Activated CD4-positive, alpha-beta T cell treated with anti-CD3 and anti-CD28 coated beads, Interleukin-2, amount 10 ng/mL, durations not matched to agents 24 days and 14 days (primary cell): ENCODE measurements at regions not wholly inside any gene's neighbourhood (a gene's known extent, or its start where the extent isn't known, plus 50 kb on each side); places are given as distances from the start of the nearest gene placed in this dataset.
"Not testable (repeated sequence)": the region's sequence is repeated elsewhere in the genome, so short reads cannot be mapped to it uniquely, and the experiment has no call there.

Experiments
- DNase-seq: peaks from one replicate; pipeline ENCODE4 v3.0.0; 2022
- H3K27ac Mint-ChIP-seq: one replicate; pipeline ENCODE4 v1.8.0; 2022; ENCODE audit warnings: mild to moderate bottlenecking, mixed read lengths
- H3K27me3 Mint-ChIP-seq: one replicate; pipeline ENCODE4 v1.8.0; 2022; ENCODE audit warnings: mixed read lengths
- H3K36me3 Mint-ChIP-seq: one replicate; pipeline ENCODE4 v1.8.0; 2022; ENCODE audit warnings: low read depth, mild to moderate bottlenecking, mixed read lengths
- H3K4me1 Mint-ChIP-seq: one replicate; pipeline ENCODE4 v1.8.0; 2021; ENCODE audit warnings: mixed read lengths
- H3K4me3 Mint-ChIP-seq: one replicate; pipeline ENCODE4 v1.8.0; 2022; ENCODE audit warnings: mild to moderate bottlenecking, moderate library complexity, mixed read lengths
- H3K9me3 Mint-ChIP-seq: one replicate; pipeline ENCODE4 v1.8.0; 2021; ENCODE audit warnings: mixed read lengths
- intact Hi-C: fragments of 100-400 bp; cut with micrococcal nuclease; formaldehyde crosslinking; loops from one replicate; pipeline ENCODE4 v1.15.1; 2023

GRCh38 chr1:195745189-195746010 lies 862.8 kb downstream of the KCNT2 start:
- H3K4me1 Mint-ChIP-seq: no peaks in the 10 kb centered on the region
- no peaks in the 10 kb centered on the region for H3K27me3 Mint-ChIP-seq
- H3K36me3 Mint-ChIP-seq: no peaks in the 10 kb centered on the region
- DNase-seq: no peak
- no peaks in the 10 kb centered on the region for H3K9me3 Mint-ChIP-seq
- H3K27ac Mint-ChIP-seq: no peak overlapping the region
- intact Hi-C loops: no loop called here
- H3K4me3 Mint-ChIP-seq: no peak overlapping the region

GRCh38 chr1:195744256-195744655 lies 864.0 kb downstream of the KCNT2 start:
- Mint-ChIP-seq H3K27me3 (no peaks in the 10 kb centered on the region), H3K36me3 (no peaks in the 10 kb centered on the region), H3K4me1 (no peaks in the 10 kb centered on the region), H3K27ac (no peak overlapping the region), H3K4me3 (no peak overlapping the region), H3K9me3 (no peaks in the 10 kb centered on the region)
- intact Hi-C loops: no loop called here
- DNase-seq: no peak

- Mint-ChIP-seq H3K27ac (no peak overlapping the region), H3K4me1 (no peaks in the 10 kb centered on the region), H3K27me3 (no peaks in the 10 kb centered on the region), H3K9me3 (no peaks in the 10 kb centered on the region), H3K36me3 (no peaks in the 10 kb centered on the region), H3K4me3 (no peak overlapping the region)
- DNase-seq: no peak
- intact Hi-C loops: no loop called here
Observed at GRCh38 chr1:195740862-195741261, 867.4 kb downstream of the KCNT2 start.

DNA sequence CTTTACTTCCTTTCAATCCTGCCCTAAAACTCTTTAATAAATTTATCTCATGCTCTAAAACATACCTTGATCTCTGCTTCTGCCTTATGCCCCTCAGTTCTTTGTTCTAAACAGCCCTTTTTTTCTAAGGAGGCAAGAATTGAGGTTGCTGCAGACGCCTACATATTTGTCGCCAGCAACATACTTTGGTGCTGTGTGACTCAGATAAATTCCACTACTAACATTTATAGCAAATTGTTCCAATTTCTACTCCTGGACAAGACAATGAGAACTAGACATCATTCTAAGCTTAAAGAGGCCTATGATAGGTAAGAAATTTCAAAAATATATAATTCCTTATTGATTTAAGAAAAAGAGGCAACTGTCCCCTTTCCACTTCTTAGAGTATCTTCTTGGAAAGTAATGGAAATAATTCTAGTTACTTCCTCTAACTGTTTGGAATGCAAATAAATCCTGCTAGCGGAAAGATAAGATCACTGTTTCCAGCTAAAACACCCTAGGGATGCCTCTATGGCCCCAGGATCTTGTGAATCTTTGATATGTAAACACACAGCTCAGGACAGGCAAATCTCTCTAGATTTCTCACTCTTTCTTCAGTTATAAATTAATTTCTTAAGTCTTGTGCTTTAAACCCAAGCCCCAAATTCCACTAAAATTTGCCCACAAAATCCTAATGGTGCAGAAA lies 869.1 kb downstream of the KCNT2 start:
- H3K4me1 Mint-ChIP-seq: no peaks in the 10 kb centered on the region
- no peaks in the 10 kb centered on the region for H3K27me3 Mint-ChIP-seq
- DNase-seq: no peak
- H3K9me3 Mint-ChIP-seq: no peaks in the 10 kb centered on the region
- intact Hi-C loops: no loop called here
- H3K4me3 Mint-ChIP-seq: no peak overlapping the region
- no peak overlapping the region for H3K27ac Mint-ChIP-seq
- no peaks in the 10 kb centered on the region for H3K36me3 Mint-ChIP-seq

DNA sequence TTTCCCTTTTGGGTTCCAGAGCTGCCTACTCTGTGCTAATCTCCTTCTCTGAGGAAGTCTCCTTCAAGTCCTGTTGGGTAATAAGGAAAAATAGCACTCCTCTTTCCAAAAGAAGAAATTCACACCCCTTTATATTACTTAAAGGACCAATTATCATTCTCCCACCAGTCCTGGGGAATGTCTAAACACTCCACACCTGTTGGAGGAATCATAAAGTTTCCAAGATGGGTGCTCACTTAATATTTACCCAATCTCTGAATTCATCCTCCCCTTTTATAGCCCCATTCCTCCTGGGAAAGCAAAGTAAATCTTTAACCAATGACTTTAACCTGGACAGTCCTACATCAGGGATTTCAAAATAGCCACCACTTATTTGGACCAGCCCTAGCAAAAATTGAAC lies 873.1 kb downstream of the KCNT2 start:
- Mint-ChIP-seq H3K36me3 (no peaks in the 10 kb centered on the region), H3K4me3 (no peak overlapping the region), H3K27me3 (no peaks in the 10 kb centered on the region), H3K9me3 (no peaks in the 10 kb centered on the region), H3K4me1 (no peaks in the 10 kb centered on the region), H3K27ac (no peak overlapping the region)
- no peak for DNase-seq
- intact Hi-C loops: no loop called here

- Mint-ChIP-seq H3K36me3 (no peaks in the 10 kb centered on the region), H3K4me3 (no peak overlapping the region), H3K27ac (no peak overlapping the region), H3K9me3 (no peaks in the 10 kb centered on the region), H3K4me1 (no peaks in the 10 kb centered on the region), H3K27me3 (no peaks in the 10 kb centered on the region)
- DNase-seq: no peak
- intact Hi-C loops: no loop called here
Observed at GRCh38 chr1:195733826-195734225, 874.4 kb downstream of the KCNT2 start.

DNA sequence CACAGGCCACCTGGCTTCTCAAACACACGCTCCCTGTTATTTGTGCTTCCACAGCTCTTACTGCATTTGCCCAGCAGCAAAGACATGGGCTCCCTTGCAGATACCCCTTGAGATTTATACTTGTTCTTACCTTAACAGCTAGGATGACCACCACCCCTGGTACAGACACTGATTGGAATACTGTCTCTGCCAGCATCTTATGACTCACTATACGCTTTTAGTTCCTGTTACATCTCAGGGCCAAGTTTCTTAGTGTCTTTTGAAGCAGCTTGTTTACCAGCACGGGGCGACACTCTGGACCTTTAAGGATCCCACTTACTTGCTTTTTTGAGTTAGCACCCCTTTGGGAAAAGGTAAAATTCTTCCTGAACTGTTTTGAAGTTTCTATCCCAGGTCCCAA lies 874.8 kb downstream of the KCNT2 start:
- no peaks in the 10 kb centered on the region for H3K9me3 Mint-ChIP-seq
- H3K36me3 Mint-ChIP-seq: no peaks in the 10 kb centered on the region
- H3K4me3 Mint-ChIP-seq: no peak overlapping the region
- no peak overlapping the region for H3K27ac Mint-ChIP-seq
- no peaks in the 10 kb centered on the region for H3K27me3 Mint-ChIP-seq
- no peaks in the 10 kb centered on the region for H3K4me1 Mint-ChIP-seq
- no peak for DNase-seq
- intact Hi-C loops: no loop called here

GRCh38 chr1:195731385-195731784 lies 876.9 kb downstream of the KCNT2 start:
- no peak for DNase-seq
- H3K4me3 Mint-ChIP-seq: no peak overlapping the region
- intact Hi-C loops: no loop called here
- no peaks in the 10 kb centered on the region for H3K27me3 Mint-ChIP-seq
- no peaks in the 10 kb centered on the region for H3K36me3 Mint-ChIP-seq
- H3K9me3 Mint-ChIP-seq: no peaks in the 10 kb centered on the region
- H3K4me1 Mint-ChIP-seq: no peaks in the 10 kb centered on the region
- no peak overlapping the region for H3K27ac Mint-ChIP-seq

DNA sequence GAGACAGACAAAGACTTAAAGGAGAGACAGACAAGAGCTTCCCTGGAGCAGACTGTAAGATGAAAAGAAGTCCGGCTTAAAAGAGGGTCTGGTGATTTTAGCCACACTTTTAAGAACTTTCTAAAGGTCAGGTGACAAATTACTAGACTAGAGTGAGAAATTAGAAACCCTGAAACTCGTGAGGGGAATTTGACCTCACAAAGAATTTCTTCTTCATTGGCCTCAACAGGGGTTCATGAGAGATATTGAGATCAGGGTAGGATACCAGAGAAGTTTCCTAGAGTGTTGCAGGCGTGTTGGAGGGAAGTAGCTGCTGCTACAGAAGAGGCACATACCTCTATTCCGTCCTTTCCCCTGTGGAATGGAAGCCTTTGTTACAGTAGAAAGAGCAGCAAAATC lies 884.4 kb downstream of the KCNT2 start:
- Mint-ChIP-seq H3K27ac (no peak overlapping the region), H3K36me3 (no peaks in the 10 kb centered on the region), H3K4me3 (no peak overlapping the region), H3K9me3 (no peaks in the 10 kb centered on the region), H3K27me3 (no peaks in the 10 kb centered on the region), H3K4me1 (no peaks in the 10 kb centered on the region)
- intact Hi-C loops: no loop called here
- DNase-seq: no peak

DNA sequence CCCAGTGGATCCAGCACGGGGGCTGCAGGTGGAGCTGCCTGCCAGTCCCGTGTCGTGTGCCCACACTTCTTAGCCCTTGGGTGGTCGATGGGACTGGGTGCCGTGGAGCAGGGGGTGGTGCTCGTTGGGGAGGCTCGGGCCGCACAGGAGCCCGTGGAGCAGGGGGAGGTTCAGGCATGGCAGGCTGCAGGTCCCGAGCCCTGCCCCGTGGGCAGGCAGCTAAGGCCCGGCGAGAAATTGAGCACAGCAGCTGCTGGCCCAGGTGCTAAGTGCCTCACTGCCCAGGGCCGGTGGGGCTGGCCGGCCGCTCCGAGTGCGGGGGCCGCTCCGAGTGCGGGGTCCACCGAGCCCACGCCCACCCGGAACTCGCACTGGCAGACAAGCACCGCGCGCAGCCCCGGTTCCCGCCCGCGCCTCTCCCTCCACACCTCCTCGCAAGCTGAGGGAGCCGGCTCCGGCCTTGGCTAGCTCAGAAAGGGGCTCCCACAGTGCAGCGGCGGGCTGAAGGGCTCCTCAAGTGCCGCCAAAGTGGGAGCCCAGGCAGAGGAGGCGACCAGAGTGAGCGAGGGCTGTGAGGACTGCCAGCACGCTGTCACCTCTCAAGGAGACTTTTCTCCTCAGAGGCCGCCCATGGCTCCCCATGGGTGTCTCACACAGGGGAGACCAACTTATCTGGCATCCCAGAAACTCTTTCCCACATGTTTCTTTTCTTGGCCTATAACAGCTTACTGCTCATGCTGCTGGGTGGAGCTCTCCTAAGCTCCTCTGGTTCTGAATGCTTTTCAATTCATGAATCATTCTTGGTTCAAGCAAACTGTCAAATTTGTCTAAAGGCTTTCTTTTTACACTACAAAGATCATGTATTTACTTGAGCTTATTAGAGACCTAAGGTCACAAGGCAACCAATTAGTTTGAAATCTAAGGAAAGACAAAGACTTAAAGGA lies 885.1 kb downstream of the KCNT2 start:
- H3K4me1 Mint-ChIP-seq, H3K36me3 Mint-ChIP-seq, H3K4me3 Mint-ChIP-seq, H3K9me3 Mint-ChIP-seq, intact Hi-C loops, H3K27me3 Mint-ChIP-seq, H3K27ac Mint-ChIP-seq, DNase-seq: not testable (repeated sequence)

DNA sequence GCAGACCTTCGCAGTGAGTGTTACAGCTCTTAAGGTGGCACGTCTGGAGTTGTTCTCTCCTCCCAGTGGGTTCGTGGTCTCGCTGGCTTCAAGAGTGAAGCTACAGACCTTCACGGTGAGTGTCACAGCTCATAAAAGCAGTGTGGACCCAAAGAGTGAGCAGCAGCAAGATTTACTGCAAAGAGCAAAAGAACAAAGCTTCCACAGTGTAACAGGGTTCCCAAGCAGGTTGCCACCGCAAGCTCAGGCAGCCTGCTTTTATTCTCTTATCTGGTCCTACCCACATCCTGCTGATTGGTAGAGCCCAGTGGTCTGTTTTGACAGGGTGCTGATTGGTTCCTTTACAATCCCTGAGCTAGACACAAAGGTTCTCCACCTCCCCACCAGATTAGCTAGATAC lies 886.1 kb downstream of the KCNT2 start:
- H3K9me3 Mint-ChIP-seq, H3K27ac Mint-ChIP-seq, H3K36me3 Mint-ChIP-seq, H3K27me3 Mint-ChIP-seq, intact Hi-C loops, H3K4me1 Mint-ChIP-seq, DNase-seq, H3K4me3 Mint-ChIP-seq: not testable (repeated sequence)

GRCh38 chr1:195721210-195721971 lies 886.8 kb downstream of the KCNT2 start:
- Mint-ChIP-seq H3K4me3 (no peak overlapping the region), H3K36me3 (no peaks in the 10 kb centered on the region), H3K4me1 (no peaks in the 10 kb centered on the region), H3K9me3 (no peaks in the 10 kb centered on the region), H3K27me3 (no peaks in the 10 kb centered on the region), H3K27ac (no peak overlapping the region)
- no peak for DNase-seq
- intact Hi-C loops: no loop called here

DNA sequence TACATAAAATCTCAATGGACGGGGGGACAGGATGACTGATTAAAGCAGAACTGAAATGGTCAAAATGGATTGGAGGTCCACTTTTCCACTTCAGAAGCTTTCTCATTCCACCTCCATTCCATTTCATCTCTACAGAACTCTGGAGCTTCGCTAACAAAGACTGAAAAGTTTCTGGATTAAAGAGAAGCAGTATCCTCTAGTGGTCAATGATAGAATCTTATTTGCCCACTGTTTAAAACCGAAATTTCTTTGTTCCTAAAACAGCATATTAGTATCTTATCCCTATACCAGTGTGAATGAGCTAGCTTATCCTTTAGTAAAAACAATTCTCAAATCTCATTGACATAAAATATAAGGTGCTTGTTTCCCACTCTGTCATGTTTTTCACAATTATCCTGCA lies 890.6 kb downstream of the KCNT2 start:
- Mint-ChIP-seq H3K4me3 (no peak overlapping the region), H3K27ac (no peak overlapping the region), H3K36me3 (no peaks in the 10 kb centered on the region), H3K4me1 (no peaks in the 10 kb centered on the region), H3K27me3 (no peaks in the 10 kb centered on the region), H3K9me3 (no peaks in the 10 kb centered on the region)
- no peak for DNase-seq
- intact Hi-C loops: no loop called here
